Effector CD8-positive, alpha-beta T cell (primary cell): ENCODE measurements at regions not wholly inside any gene's neighbourhood (a gene's known extent, or its start where the extent isn't known, plus 50 kb on each side); places are given as distances from the start of the nearest gene placed in this dataset.
"Not testable (repeated sequence)": the region's sequence is repeated elsewhere in the genome, so short reads cannot be mapped to it uniquely, and the experiment has no call there.

Source experiments
- DNase-seq: peaks from one replicate; lab custom pipeline; 2025; lab: John Stamatoyannopoulos, UW

GRCh38 chr10:35995485-35995884 lies 353.4 kb upstream of the FZD8 start:
- DNase-seq, result no peak

GRCh38 chr10:35993591-35994515 lies 351.8 kb upstream of the FZD8 start:
- no peak for DNase-seq

GRCh38 chr10:35992107-35992506 lies 350.0 kb upstream of the FZD8 start:
- DNase-seq, result no peak

GRCh38 chr10:35986756-35987502 lies 344.8 kb upstream of the FZD8 start:
- DNase-seq, result no peak

- no peak for DNase-seq
Measured at GRCh38 chr10:35979116-35979515, 337.0 kb upstream of the FZD8 start.

- not testable (repeated sequence) for DNase-seq
Measured at GRCh38 chr10:35973912-35974591, 332.0 kb upstream of the FZD8 start.

- no peak for DNase-seq
Measured at GRCh38 chr10:35972275-35972674, 330.2 kb upstream of the FZD8 start.

GRCh38 chr10:35971397-35971796 lies 329.3 kb upstream of the FZD8 start:
- DNase-seq, result no peak

- no peak for DNase-seq
Measured at GRCh38 chr10:35963685-35964084, 321.6 kb upstream of the FZD8 start.

GRCh38 chr10:35961501-35961900 lies 319.4 kb upstream of the FZD8 start:
- DNase-seq, result no peak

- no peak for DNase-seq
Measured at GRCh38 chr10:35959252-35959651, 317.2 kb upstream of the FZD8 start.

- DNase-seq, result not testable (repeated sequence)
Measured at GRCh38 chr10:35958609-35959008, 316.5 kb upstream of the FZD8 start.

GRCh38 chr10:35950701-35951100 lies 308.6 kb upstream of the FZD8 start:
- DNase-seq, result no peak

- DNase-seq, result no peak
Measured at GRCh38 chr10:35950226-35950625, 308.1 kb upstream of the FZD8 start.

- DNase-seq, result no peak
Measured at GRCh38 chr10:35949811-35950211, 307.7 kb upstream of the FZD8 start.

- DNase-seq, result no peak
Measured at GRCh38 chr10:35946556-35946955, 304.5 kb upstream of the FZD8 start.

GRCh38 chr10:35942057-35942456 lies 300.0 kb upstream of the FZD8 start:
- no peak for DNase-seq

- DNase-seq, result no peak
Measured at GRCh38 chr10:35940141-35941041, 298.3 kb upstream of the FZD8 start.

- no peak for DNase-seq
Measured at GRCh38 chr10:35938160-35938559, 296.1 kb upstream of the FZD8 start.

- DNase-seq, result no peak
Measured at GRCh38 chr10:35937546-35937945, 295.4 kb upstream of the FZD8 start.

- DNase-seq, result no peak
Measured at GRCh38 chr10:35934642-35934995, 292.5 kb upstream of the FZD8 start.
